HG02852 (cell line): ENCODE measurements at regions not wholly inside any gene's neighbourhood (a gene's known extent, or its start where the extent isn't known, plus 50 kb on each side); places are given as distances from the start of the nearest gene placed in this dataset.

Experiments used
- ATAC-seq: cut with Tn5 transposase; IDR thresholded peaks from one replicate; pipeline ENCODE4 v1.9.1; 2021; ENCODE audit warnings: mild to moderate bottlenecking, moderate library complexity; ENCODE audit not compliant: unreplicated experiment

- ATAC-seq: no peak
These were observed 665.6 kb downstream of the DHX35 start for GRCh38 chr20:39627765-39628164.

GRCh38 chr20:39624316-39624715 is 662.2 kb downstream of the DHX35 start:
- ATAC-seq: no peak

DNA sequence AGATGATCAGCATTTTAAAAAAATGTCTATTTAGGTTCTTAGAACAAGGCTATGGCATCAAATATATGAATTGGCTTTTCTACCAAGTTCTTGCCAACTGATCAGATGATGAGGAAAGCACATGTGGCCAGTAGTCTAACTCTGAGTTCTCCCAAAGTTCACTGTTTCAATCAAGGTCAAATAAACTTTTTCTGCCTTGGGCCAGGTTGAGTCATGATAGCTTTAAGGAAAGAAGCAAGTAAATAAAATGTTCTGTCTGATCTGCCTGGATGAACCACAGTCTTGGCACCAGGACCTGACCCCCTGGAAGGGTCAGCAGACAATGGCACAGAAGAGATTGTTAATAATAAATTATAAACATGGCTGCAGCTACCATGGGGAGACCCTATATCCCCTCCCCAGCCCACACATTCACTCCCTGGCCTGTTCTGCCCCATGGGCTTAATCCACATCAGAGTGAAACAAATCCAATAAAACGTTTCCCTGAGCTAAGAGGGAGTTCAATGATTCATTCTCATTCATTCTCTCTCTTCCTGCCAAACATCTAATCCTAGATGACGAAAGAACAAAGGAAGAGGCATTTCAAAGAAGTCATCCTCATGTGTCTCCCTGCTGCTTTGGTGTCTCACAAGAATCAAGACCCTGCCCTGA is 661.6 kb downstream of the DHX35 start:
- ATAC-seq: no peak

DNA sequence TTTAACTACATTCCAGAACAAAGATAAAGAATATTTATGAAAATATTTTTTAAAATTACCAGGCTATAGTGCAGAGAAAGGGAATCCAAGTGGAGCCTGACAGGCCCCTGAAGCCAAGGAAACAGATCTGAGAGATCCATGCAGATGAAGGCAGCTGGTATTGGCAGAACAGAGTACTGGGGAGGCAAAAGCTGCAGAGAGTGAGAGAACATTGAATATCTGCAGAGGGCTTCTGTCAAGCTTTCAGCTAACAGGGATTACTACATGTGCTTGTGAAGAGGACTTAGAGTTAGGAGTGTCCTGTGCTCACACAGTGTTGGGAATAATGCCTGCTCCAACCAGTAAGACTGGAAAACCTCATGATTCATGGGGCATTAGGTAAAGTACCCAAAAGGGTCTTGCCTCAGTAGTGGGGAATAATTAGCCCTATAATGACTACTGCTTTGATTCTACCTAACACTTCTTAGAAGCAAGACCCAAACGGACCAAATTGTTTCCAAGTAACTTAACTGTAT is 657.2 kb downstream of the DHX35 start:
- no peak for ATAC-seq

DNA sequence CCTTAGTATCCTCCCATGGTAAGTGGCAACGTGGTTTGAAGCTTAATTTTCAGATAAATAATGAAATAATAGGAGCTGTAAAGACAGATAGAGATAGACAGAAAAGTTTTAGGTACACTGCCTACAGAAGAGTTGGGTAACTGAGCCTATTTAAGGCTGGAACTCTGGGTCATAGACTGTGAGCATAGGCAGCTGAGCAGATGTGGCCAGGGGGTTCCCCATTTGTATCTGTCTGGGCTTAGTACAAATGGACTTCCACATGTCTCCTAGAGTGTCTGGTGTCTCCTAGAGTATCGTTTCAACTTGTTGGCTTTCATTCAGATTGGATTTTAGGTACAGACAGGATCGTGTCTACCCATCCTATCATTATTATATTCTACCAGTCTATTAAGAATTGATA is 649.8 kb downstream of the DHX35 start:
- no peak for ATAC-seq

DNA sequence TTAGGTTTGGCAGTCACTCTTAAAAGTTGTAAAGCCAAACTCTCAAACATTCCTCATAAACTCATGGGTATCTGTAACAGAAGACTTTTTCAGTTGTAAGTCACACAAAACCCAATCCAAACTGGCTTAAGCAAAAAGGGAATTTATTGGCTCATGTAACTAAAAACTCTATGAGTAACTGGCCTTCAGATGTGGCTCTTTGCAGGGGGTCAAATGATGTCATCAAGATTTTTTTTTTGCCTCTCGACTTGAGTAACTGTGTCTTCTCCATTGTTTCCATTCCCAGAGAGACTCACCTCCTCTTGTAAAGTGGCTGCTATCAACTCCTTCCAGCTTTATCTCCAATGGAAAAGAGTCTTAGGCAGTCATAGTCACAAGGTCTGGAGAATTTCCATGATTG is 645.0 kb downstream of the DHX35 start:
- ATAC-seq: no peak

- ATAC-seq: no peak
These were observed 643.8 kb downstream of the DHX35 start for GRCh38 chr20:39605908-39606307.

- ATAC-seq: no peak
These were observed 643.2 kb downstream of the DHX35 start for GRCh38 chr20:39605361-39605760.

- ATAC-seq: no peak
These were observed 641.1 kb downstream of the DHX35 start for GRCh38 chr20:39603219-39603618.

- ATAC-seq: no peak
These were observed 640.5 kb downstream of the DHX35 start for GRCh38 chr20:39602649-39603048.

GRCh38 chr20:39600871-39601270 is 638.7 kb downstream of the DHX35 start:
- ATAC-seq: no peak

GRCh38 chr20:39600156-39600555 is 638.0 kb downstream of the DHX35 start:
- no peak for ATAC-seq

DNA sequence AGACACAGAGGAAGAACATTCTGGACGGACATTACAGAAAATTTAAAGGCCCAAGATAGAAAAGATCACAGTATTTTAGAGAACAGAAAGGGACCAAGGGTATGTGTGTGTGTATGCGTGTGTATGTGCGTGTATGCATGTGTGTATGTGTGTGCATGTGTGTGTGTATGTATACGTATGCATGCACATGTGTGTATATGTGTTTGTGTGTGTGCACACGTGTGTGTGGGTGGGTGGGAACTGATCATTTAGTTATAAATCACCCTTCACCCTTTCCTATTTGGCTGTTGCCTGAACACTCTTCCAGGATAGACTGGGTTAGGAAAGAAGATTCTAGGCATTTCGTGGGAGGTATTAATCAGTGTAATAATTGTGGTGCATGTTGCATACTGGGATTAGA is 634.4 kb downstream of the DHX35 start:
- no peak for ATAC-seq

DNA sequence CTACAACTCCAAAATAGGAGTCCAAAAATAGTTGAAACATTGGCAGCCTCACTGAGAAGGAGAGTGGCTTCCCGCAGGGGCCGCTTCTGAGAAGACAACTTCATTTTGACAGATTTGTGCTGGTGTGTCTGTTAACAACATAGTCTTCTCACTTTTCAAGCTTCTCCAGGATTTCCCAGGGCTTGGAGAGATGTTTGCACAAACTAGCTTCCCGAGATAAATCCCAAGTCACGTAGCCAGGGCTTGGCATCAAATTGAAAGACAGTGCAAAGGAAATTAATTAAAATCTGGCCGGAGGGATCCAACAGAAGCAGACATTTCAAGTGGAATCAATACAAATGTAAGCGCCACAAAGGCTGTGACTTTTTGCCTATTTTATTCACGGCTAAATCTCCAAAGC is 630.2 kb downstream of the DHX35 start:
- ATAC-seq: no peak

DNA sequence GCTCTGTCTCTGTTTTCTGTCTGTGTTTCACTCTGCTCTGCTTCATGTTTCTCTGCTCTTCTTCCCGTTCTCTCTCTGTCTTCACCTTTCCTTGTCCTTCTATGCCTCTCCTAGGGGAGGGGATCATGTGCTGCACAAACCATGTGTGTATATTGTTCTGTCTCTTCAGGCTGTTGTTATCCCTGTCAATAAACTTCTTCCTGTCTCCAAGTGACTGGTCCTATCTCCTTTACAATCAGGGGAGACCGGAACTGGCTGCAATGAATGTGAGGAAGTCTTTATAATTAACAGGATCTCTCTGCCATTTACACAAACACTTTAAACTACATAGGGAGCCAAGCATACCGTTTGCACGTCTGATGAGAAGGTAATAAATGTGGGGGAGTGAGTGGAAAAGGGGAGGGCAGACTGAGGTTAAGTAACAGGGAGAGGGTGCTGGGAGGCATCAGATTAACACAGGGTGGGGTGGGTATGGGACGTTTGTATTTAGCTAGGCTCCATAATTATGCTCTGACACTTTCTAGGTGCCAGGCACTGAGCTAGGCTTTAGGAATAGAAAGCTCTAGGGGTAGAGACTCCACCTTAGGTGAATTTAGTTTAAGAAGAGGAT is 626.1 kb downstream of the DHX35 start:
- ATAC-seq: no peak

DNA sequence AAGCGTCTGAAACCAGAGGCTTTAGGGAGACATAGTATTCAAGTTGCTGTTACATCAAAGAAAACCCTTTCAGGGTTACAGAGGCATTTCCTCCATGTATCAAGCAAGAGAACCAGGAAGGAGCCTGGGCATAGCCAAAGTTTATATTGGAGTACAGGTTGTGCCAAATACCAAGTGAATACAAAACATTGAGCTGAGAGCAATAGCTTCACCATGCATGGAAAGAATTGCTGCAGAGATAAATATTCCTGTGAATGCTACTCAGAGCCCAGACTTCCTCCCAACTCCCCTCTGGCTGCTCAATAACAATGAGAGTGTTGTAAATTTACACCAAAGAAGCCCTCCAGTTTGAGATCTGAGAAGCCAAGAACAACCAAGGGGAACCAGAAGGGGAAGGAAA is 618.9 kb downstream of the DHX35 start:
- no peak for ATAC-seq

GRCh38 chr20:39576771-39577170 is 614.6 kb downstream of the DHX35 start:
- no peak for ATAC-seq

DNA sequence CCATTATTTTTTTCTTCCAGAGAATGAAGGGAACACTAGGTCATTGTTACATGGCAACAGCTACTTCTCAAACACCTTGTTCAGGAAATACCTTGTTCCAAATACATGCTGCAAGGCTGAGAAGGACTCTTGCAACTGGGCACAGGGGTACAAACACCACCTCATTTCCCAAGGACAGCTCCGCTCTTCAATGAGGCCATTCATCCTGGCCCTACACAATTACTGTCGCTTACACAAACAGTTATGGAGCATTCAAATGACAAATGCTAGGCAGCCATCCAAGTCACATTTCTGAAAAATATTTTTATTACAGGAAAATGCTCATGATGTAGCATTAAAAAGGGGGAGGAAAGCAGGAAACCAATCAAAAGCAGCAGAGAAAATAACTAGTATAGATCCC is 611.9 kb downstream of the DHX35 start:
- ATAC-seq: no peak

- ATAC-seq: no peak
These were observed 609.0 kb downstream of the DHX35 start for GRCh38 chr20:39571171-39571570.

DNA sequence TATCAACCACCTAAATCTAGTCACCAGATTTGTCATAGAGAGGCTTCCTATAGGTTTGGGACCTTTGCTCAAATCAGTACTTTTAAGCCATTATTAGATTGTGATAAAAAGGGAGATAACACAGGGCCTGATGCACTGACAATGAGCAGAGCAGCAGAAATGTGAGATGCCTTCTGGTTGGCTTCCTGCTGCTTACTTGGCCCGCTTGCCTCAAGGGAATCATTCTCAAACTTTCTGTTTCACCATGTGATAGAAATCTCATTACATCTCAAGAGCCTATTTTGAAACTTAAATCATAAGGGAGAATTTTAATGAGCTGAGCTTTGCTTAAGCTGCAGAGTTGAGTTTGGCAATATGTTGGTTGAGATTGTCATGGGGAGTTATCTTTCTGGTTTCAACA is 606.0 kb downstream of the DHX35 start:
- no peak for ATAC-seq

DNA sequence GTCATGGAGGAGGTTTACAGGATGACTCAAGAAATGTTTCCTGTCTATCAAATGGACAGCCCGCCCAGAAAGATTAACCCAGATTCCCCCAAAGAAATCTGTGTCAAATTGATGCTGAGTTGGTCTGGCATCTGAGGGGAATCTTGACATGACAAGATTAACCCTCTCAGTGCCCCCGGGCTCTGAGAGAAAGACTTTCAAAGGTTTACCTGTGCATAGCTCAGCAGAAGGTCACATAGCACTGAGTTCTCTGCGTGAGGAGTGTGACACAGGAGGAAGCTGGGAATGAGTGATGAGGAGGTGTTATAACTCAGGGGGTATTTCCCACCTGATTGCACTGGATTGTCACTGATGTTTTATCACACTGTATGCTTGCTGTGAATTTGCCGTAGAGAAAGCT is 601.2 kb downstream of the DHX35 start:
- ATAC-seq: peak; percentile 70

GRCh38 chr20:39554341-39554740 is 592.2 kb downstream of the DHX35 start:
- no peak for ATAC-seq

GRCh38 chr20:39553120-39553519 is 591.0 kb downstream of the DHX35 start:
- ATAC-seq: no peak
